NCI-H2029 (cell line): ENCODE measurements at regions not wholly inside any gene's neighbourhood (a gene's known extent, or its start where the extent isn't known, plus 50 kb on each side); places are given as distances from the start of the nearest gene placed in this dataset.
A peak's percentile ranks its signal among the peaks of the same experiment; 100 is the strongest.
"Not testable (repeated sequence)": the region's sequence is repeated elsewhere in the genome, so short reads cannot be mapped to it uniquely, and the experiment has no call there.

Experiments used
- DNase-seq: peaks from one replicate; lab custom pipeline; 2025; lab: John Stamatoyannopoulos, UW

DNA sequence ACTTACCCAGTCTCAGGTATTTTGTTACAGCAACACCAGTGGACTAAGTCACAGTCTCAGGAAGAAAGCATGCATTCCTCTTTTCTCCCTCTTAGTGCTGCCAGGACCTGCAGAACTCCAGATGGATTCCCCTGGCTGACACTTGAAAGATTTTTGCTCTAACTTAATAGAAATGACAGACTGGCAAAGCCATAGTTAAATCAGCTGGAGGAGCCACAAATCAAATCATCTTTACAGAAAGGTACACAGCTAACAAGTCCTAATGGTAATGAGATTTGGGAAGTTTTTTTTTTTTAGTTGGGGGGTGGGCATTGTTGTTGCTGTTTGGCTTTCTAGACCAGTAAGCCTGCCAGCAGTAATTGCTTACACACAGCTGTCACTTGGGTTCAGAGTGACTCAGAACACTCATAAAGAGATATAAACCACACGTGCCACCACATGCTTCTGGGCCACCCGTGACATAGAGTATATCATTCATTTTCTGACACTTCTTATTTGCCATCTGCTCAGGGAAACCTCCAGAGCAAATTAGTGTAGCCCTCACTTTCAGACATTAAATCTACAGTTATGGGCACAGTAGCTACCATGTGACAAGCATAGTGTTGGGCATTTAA, 72.4 kb downstream of the FH start:
- no peak for DNase-seq

DNA sequence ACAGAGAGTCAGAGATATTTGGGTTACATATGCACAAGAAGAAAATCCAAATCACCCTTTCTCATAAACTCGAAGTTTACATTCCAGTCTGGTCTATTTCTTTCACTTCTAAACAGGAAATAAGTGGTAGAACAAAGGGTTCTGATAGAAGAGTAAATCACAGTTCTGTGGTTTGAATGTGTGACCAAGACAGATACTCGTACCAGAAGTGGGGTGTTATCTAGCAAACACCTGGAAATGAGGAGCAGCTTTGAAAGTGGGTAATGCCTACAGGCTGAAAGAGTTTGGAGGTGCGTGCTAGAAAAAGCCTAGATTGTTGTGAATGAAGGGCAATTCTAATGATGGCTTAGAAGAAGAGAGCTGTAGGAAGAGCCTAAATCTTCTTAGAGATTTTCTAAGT, 74.7 kb downstream of the FH start:
- DNase-seq: no peak

DNA sequence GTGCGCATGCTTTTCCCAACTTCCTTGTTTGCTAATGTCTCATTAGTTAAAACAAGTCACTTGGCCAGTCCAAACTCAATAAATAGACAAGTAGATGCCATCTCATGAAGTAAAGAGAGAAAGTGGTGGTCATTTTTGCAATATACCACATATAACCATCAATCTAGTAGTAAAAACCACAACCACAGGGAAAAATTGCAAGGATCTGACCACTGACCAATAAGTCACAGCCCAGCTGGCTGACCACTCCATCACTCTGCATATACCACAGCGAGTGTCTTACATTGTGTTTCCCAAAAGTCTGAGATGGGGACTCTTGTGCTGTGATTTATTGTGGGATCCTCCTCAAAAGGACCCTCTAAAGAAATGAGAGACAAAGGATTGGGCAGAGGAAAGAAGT, 76.0 kb downstream of the FH start:
- DNase-seq: no peak

DNA sequence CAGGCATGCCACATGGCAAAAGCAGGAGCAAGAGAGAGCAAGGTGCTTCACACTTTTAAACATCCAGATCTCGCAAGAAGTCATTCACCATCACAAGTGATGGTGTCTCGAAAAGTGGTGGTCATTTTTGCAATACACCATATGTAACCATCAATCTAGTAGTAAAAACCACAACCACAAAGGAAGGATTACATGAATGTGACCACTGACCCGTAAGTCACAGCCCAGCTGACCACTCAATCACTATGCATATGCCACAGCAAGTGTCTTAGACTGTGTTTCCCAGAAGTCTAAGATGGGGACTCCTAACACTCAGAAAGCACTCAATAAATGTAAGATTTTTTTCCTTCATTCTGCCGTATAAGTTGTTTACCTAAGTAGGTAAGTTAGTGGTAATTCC, 76.9 kb downstream of the FH start:
- DNase-seq: no peak

DNA sequence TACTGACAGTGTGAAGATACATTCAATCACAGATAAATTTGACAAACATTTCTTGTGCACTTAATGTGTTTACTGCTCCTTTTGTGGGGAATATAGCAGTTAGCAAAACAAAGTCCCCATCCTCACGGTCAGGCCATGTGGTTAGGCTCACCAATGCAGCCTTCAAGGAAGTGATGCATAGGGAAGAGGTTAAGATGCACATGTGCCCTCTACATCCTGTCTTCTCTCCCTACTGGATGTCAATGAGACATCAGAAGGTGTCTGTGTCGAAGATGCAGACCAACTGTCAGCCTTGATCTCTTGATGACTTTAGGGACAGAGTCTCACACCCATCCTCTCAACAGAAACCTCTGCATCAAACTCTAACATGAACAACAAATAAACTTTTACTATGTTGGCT, 78.7 kb downstream of the FH start:
- no peak for DNase-seq

DNA sequence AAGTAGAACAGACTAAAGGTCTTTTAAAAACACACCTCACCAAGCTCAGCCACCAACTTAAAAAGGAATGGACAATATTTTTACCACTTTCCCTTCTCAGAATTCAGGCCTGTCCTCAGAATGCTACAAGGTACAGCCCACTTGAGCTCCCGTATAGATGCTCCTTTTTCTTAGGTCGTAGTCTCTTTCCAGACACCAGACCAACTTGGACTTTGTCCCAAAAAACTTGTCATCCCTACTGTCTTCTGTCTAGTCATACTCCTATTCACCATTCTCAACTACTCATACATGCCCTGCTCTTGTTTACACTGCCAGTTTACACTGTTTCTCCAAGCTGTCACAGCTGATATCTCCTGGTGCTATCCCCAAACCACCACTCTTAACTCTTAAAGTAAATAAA, 80.9 kb downstream of the FH start:
- DNase-seq: not testable (repeated sequence)

DNA sequence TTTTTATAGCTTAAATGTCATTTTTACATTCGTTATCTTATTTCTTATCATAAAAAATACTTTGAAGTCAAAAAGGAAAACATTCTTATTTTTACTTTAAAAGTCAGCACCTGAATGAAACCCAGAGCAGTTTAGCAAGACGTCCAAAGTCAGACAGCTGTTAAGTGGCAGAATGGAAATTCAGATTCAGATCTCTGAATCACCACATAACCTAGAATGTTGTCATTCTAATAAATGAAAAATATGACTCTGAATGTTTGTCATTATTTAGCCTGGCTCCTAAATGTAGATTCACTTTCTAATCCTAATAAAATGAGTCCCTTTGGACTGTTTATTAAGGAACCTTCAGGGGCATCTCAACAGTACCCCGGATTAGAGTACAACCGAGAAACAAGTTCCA, 75.2 kb upstream of the RGS7 start:
- no peak for DNase-seq

DNA sequence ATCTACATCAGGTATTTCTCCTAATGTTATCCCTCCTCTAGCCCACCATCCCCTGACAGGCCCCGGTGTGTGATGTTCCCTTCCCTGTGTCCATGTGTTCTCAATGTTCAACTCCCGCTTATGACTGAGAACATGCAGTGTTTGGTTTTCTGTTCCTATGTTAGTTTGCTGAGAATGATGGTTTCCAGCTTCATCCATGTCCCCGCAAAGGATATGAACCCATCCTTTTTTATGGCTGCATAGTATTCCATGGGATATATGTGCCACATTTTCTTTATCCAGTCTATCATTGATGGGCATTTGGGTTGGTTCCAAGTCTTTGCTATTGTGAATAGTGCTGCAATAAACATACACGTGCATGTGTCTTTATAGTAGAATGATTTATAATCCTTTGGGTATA, 68.1 kb upstream of the RGS7 start:
- not testable (repeated sequence) for DNase-seq

DNA sequence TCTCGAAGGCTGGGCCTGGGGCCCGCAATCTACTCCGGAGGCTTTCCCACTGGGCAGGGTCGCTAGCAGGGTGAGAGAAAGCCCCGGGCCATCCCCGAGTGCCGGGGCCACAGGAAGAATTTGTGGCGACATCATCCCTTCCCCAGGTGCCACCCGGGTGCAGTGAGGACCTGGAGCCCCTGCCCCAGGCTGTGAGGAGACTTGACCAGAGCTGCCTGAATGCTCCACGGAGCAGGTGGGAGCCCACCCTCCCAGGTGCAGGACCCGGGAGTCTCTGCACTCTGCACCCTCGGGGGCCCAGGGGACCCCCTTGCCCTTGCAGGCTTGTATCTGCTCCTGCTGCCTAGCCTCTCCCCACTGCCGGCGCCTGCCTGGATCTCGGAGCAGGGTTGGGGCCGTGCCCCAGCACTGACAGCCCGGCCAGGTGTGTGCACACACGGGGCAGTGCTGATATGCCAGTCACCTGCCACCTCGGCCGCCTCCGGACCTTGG, 67.5 kb upstream of the RGS7 start:
- DNase-seq: no peak

DNA sequence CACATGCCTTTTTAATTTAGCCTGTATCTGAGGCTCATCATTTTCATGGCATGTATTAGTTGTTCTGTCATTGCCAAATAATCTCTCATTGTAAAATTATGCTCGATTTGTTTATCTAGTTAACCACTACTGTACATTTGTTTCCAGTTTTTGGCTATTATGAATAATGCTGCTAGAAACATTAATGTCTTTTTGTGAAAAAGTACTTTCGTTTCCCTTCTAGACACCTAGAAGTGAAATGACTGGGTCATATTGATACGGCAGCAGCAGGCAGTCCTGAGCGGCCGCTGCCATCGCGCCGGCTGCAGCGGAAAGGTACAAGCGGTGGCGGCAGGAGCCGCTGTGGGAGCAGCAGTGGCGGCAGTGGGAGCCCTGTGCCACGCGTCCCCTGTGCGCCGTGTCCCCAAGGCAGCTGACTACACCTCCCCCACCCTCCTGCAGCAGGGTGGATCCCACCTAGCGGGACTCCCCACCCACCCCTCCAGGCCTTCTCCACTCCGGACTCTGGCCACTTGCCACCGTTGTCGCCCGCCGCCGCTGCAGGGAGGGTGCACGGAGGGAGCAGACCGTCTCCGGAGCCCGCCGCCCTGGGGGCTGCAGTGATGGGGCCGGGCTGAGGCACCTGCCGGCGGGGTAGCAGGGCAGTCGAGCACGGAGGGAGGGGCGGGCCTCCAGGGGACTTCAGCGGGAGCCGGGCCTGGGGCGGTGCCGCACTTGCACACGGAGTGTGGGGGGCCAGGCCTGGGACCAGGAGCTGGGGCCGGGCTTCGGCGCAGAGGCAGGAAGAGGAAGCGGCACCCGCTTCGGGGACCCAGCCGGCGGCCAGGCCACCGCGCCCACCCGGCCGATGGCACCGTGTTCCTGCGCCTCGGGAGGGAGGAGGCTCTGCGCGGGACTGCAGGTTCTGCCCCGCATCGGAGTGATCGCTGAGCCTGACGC, 66.8 kb upstream of the RGS7 start:
- peak; percentile 30 for DNase-seq

DNA sequence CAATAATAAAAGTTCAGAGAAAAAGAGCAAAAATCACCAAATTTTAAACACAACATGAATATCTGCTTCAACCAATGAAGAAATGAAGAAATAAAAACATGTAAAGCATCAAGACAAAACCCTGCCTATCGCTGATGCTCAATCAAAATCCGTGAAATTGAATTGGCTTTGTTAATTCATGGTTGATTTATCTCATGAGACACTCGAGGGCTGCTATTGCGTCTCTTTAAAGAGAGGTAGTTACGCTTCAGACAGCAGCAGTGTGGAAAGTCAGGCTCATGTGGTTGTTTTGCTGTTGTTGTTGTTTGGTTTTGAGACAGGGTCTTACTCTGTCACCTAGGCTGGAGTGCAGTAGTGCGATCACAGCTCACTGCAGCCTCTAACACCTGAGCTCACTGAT, 65.5 kb upstream of the RGS7 start:
- no peak for DNase-seq

DNA sequence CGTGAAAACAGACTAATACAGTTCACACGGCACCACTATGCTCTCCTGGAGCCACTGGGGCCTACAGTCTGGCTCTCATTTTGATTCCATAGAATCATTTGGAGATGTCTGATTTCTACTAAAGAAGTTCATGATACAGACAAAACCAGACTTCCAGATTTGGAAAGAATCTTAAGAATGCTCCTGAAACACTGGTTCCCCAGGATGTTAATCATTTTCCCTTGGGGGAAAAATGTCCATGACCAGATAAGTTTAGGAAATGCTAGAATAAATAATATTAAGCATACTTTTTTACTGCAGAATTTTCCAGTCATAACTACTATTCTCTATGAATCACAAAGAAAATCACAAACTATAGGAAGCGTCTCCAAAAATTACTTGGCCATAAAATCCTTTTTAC, 63.0 kb upstream of the RGS7 start:
- no peak for DNase-seq

DNA sequence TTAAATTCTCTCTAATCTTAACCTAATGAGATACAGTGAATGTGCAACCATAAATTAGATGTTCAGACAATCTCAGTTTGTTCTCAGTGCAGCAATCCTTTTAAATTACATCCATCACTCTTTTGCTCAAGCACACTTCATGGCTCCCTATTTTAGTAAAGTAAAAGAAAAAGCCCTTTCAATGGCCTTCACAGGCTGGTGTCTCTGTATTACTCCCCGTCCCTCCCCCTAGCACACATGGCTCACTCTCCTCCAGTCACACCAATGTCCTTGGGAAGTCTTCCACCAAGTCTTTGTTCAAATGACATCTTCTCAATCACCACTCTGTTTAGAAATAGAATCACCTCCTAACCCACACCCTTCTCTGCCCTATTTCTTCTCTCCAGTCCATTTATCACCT, 60.3 kb upstream of the RGS7 start:
- no peak for DNase-seq

DNA sequence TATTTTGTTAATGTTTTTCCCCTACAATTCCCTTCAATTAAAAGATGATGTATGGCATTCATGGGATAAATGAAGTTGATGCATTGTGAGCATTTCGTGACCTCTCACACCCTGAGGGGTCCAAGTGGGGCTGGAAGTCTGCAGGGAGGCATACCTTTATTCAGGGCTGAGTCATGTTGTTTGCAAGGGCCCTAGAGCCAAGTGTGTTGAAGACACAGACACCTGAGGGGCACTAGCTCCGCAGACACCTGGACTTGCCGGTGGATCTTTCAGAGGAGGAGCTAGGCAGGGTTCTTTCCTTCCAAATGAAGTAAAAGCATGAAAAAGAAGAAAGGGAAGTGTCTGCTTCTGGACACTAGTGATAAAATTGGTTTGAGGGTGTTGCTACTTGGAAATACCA, 57.0 kb upstream of the RGS7 start:
- DNase-seq: no peak

DNA sequence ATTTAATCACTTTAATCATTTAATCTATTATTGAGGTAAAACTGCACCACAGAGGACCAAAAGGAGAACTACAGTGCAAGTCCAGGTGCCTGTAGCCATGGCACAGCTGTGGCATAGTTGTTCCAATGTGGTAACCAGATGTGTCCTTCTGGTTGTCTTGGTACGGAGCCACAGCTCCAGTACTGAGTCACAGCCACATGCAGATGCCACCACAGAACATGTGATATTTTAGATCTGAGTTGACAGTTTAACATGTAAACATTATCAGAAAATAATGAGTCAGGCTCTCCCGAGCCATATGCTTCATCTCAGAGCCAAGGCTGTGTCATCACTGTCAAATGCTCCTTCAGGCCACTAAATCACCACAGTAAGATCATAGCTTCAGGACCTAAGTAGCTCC, 56.4 kb upstream of the RGS7 start:
- DNase-seq: no peak

DNA sequence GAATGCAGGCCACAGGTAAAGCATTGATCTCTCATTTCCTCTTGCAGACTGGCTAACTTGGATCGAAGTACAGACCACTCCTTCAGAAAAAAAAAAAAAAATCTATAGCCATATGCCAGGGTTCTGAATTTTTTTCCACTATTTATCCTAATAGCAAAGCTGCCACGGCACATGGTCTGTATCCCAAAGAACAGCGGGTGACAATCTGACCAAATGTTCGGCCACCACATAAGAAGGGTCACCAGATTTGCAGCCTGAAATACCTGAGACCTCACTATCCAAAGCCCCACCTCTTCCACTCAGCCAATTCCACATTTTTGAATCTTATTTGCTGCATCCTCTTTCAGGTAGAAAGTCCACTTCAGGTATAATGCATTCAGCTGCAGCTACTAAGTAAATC, 55.6 kb upstream of the RGS7 start:
- DNase-seq: no peak

DNA sequence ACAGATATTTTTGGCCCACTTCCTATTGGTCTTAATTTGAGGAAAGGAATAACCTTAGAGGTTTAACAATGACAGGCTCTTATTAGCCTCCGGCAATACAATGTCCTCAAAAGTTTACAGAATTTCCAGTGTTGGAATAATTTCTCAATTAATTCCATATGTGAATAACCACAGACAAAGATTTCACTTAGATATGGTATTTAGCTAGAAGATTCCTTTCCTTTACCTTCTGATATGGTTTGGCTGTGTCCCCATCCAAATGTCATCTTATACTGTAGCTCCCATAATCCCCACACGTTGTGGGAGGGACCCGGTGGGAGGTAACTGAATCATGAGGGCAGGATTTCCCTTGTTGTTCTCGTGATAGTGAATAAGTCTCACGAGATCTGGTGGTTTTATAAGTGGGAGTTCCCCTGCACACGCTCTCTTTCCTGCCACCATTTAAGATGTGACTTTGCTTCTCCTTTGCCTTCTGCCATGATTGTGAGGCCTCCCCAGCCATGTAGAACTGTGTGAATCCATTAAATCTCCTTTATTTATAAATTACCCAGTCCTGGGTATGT, 54.9 kb upstream of the RGS7 start:
- DNase-seq: no peak

DNA sequence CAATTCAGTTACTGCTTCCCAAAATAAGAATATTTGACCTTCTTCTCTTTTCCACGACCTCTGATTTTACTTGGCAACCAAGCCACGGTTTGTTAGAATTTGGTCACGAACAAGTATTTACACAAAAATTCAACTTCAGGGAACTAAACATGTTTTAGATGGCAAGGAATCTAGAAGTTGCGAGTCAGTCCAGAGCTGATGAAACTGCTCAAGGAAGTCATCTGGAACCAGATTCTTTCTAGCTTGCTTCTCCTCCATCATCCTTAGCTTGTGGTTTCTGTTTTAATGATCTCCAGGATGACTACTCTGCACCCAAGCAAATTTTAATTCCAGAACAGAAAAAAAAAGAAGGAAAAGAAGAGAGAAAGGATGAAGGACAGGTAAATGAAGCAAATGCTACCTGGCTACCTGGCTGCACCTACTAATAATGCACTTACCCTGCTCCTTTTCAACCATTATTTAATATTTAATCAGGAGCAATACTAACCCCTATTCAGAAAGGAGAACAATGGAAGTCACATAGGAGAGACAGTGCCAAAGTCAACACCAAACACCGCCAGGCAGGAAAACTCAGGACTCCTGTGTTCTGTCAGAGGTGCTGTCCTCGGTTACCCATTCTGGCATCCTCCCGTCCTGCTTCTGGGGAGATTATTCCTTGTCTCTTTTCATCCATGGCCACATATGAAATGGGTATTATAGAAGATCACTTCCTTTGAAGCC, 54.2 kb upstream of the RGS7 start:
- DNase-seq: peak; percentile 70

DNA sequence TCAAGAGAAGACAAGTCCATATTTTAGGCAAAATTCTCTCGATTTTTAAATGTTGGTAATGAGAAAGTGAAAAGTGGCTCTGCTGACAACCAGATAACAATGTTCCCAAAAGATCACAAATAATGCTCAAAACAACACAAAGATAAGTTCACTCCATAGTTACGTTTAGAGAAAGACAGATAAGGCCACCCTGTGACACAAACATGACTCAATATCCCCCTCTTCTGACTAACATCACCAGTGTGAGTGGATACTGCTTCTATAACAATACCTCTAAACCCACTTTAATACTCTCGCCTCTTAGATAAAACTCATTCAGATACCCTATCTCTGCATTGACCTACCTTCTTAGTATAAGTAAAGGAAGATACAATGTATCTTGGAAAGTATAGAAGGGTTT, 51.2 kb upstream of the RGS7 start:
- DNase-seq: no peak
